HG03064 (cell line): ENCODE measurements at regions not wholly inside any gene's neighbourhood (a gene's known extent, or its start where the extent isn't known, plus 50 kb on each side); places are given as distances from the start of the nearest gene placed in this dataset.
"Not testable (repeated sequence)": the region's sequence is repeated elsewhere in the genome, so short reads cannot be mapped to it uniquely, and the experiment has no call there.

Experiments used
- ATAC-seq: cut with Tn5 transposase; IDR thresholded peaks from one replicate; pipeline ENCODE4 v1.9.1; 2021; ENCODE audit warnings: low read depth; ENCODE audit not compliant: unreplicated experiment

- ATAC-seq = no peak
Observed at GRCh38 chr12:92378682-92379479, 233.2 kb upstream of the BTG1 start.

DNA sequence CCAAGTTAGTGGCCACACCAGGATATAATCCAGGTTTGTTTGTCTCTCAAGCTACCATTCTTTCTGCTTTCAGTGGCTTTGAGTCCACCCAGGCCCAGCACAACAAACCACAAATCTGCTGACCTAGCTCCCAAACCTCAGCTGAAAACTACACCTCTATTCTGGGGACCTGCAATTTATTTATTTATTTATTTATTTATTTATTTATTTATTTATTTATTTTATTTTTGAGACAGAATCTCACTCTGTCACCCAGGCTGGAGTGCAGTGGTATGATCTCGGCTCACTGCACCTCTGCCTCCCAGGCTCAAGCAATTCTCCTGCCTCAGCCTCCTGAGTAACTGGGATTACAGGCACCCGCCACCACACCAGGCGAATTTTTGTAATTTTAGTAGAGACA is 229.9 kb upstream of the BTG1 start:
- ATAC-seq = not testable (repeated sequence)

- no peak for ATAC-seq
Observed at GRCh38 chr12:92370828-92371227, 225.2 kb upstream of the BTG1 start.

- ATAC-seq = no peak
Observed at GRCh38 chr12:92369636-92370035, 224.0 kb upstream of the BTG1 start.

GRCh38 chr12:92369056-92369455 is 223.4 kb upstream of the BTG1 start:
- ATAC-seq = no peak

GRCh38 chr12:92365836-92366235 is 220.2 kb upstream of the BTG1 start:
- ATAC-seq = no peak

DNA sequence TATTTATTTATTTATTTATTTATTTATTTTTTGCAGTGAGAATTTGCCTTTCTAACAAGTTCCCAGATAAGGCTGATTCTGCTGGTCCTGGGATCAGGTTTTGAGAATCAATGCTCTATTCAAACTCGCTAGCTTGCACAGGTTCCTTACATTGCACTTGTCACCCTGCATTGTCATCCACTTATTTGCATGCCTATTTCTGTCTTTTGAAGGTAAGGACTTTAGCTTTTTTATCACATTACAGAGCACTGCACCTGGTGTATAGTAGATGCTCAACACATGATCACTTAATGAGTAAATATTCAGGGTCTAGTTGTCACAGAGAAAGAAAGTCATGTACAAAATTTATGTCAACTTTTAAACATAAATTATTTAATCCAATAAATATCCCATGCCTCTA is 219.7 kb upstream of the BTG1 start:
- ATAC-seq = no peak

DNA sequence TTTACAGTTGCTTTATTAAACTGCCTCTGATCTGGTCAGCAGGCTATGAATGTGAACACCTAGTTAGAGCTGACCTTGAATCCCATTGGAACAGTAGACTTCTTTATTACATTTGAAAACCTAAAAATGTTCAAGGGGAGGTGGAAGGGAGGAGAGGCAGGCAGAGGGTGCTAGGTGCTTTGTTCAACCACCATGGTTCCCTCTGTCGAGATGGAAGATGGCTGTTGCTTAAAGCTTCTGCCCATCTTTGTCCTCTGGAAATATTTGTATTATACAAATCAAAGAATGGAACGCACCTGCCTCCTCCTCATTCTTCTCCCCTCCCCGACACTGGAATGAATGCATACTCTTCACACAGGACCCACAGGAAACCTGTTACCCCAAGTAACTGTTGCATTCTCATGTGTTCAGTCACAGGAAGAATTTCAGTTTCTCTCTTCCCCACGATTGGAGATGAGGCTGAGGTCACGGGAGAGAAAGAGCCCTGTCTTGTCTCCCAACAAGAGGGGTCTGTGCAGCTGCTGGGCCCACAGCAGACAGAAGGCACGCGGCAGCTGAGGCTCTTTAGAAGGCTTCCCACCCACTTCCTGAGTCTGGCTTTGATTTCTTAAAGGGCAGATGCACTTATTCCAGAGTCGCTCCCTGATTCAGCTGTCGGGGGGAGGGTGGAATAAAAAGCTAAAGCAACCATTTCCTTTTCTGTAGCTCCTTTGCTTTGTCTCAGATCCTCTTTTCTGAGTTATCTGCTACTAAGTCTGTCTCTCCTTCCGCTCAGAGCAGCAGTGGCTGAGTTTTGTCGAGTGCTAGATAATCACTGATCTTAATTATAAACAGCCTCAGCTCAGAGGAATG is 217.9 kb upstream of the BTG1 start:
- peak; percentile 60 for ATAC-seq

- ATAC-seq = peak; percentile 49
Observed at GRCh38 chr12:92362785-92363184, 217.1 kb upstream of the BTG1 start.

GRCh38 chr12:92362126-92362525 is 216.5 kb upstream of the BTG1 start:
- ATAC-seq = no peak

DNA sequence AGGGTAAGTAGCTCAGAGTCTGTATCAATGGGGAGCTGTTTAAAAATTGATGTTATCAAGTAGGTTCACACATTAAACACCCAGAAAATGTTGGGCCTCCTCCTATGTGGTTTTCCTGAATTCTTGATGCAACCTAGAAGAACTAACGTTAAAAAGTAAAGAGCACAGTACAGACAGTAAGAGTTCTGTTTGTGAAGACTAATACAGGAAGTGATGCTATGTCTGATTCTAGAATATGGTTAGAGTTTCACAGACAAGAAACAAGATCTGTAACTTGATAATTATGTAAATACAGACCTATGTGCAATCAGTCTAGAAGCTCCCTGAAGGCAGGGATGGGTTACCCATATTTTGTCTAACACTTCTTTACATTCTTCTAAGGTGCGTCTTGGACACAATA is 214.9 kb upstream of the BTG1 start:
- ATAC-seq = no peak

GRCh38 chr12:92359581-92360209 is 214.0 kb upstream of the BTG1 start:
- ATAC-seq = no peak

DNA sequence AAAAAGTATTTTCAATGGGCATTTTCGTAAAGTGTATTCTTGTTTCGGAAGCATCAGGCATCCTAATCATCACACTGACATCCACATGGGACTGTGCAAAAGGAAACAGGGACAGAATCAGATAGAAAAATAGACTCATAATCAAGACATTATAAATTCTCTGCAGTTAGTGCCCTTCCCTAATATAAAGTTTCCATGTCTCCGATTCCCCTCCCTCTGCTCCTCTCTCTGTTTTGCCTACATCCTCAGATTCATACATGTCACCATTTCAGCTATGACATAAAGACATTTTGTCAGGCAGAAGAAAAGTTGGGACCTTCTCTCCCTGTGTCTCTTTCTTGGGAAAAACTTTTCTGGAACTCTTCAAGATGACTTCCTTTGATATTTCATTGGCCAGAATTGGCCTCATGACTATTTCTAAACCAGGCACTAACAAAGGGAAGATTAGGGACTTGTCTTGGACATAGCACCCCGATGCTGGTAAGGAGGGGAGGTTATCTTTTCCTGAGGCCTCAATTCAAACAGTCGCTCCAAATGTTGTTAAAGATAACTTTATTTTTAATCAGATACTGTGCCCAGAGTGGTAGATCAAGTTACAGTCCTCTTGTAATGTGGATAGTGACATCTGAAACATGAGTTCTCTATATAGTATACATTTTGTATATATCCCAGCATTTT is 212.1 kb upstream of the BTG1 start:
- ATAC-seq = no peak

GRCh38 chr12:92356425-92356824 is 210.8 kb upstream of the BTG1 start:
- no peak for ATAC-seq

- no peak for ATAC-seq
Observed at GRCh38 chr12:92349635-92350034, 204.0 kb upstream of the BTG1 start.

GRCh38 chr12:92342574-92342973 is 196.9 kb upstream of the BTG1 start:
- ATAC-seq = no peak

- peak; percentile 74 for ATAC-seq
Observed at GRCh38 chr12:92341065-92341668, 195.5 kb upstream of the BTG1 start.

- no peak for ATAC-seq
Observed at GRCh38 chr12:92340441-92341064, 194.9 kb upstream of the BTG1 start.

- no peak for ATAC-seq
Observed at GRCh38 chr12:92340003-92340402, 194.4 kb upstream of the BTG1 start.
